ENCODE measurements at regions not wholly inside any gene's neighbourhood (a gene's known extent, or its start where the extent isn't known, plus 50 kb on each side); places are given as distances from the start of the nearest gene placed in this dataset.

GRCh38 chr5:143473481-143473880 is 70.0 kb upstream of the NR3C1 start:
- POLR2A ChIA-PET = interaction anchor here (0.5 to 0.6 kb wide), 2 partner anchors 185 to 736 kb away, joined by 3 to 6 read pairs; no protein-coding TSS in a partner anchor
- Histone ChIP-seq H3K4me1 (ENCODE audit: control insufficient read depth, insufficient read depth, low read length) (no peaks in the 10 kb centered on the region), H3K4me3 (ENCODE audit: low read depth in 2 of 2, low read length in 2 of 2) (no peak overlapping the region), H3K9me3 (ENCODE audit: control insufficient read depth, insufficient read depth, low read depth, low read length) (no peaks in the 10 kb centered on the region), H3K27ac (ENCODE audit: low read length) (no peak overlapping the region), H3K36me3 (ENCODE audit: control insufficient read depth, insufficient read depth, low read length) (no peaks in the 10 kb centered on the region), H3K27me3 (ENCODE audit: control insufficient read depth, insufficient read depth, low read length) (no peaks in the 10 kb centered on the region)
- ATAC-seq (no peak), DNase-seq (ENCODE audit: low read depth, low spot score) (no peak)
- no TSS peak for BruUV-seq (replicated peaks)
- TF ChIP-seq, protein P1, sequence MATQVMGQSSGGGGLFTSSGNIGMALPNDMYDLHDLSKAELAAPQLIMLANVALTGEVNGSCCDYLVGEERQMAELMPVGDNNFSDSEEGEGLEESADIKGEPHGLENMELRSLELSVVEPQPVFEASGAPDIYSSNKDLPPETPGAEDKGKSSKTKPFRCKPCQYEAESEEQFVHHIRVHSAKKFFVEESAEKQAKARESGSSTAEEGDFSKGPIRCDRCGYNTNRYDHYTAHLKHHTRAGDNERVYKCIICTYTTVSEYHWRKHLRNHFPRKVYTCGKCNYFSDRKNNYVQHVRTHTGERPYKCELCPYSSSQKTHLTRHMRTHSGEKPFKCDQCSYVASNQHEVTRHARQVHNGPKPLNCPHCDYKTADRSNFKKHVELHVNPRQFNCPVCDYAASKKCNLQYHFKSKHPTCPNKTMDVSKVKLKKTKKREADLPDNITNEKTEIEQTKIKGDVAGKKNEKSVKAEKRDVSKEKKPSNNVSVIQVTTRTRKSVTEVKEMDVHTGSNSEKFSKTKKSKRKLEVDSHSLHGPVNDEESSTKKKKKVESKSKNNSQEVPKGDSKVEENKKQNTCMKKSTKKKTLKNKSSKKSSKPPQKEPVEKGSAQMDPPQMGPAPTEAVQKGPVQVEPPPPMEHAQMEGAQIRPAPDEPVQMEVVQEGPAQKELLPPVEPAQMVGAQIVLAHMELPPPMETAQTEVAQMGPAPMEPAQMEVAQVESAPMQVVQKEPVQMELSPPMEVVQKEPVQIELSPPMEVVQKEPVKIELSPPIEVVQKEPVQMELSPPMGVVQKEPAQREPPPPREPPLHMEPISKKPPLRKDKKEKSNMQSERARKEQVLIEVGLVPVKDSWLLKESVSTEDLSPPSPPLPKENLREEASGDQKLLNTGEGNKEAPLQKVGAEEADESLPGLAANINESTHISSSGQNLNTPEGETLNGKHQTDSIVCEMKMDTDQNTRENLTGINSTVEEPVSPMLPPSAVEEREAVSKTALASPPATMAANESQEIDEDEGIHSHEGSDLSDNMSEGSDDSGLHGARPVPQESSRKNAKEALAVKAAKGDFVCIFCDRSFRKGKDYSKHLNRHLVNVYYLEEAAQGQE (IDR thresholded peaks at IDR 0.05; ENCODE audit: insufficient read depth in 1 of 2, low read depth in 2 of 2, low read length in 1 of 2) = no peak
- no peak for TF ChIP-seq TCF7L2 (IDR thresholded peaks at IDR 0.05; ENCODE audit: low read depth, low read length)
- intact Hi-C loops (cut with micrococcal nuclease; ENCODE audit: unreplicated experiment) = no loop called here
- in situ Hi-C loops (cut with HindIII; ENCODE audit: low pct_unique_long_range_greater_than_20kb, low sequenced_read_pairs) = no loop called here
- CTCF ChIA-PET = no interaction called here

GRCh38 chr5:143472576-143472975 is 69.1 kb upstream of the NR3C1 start:
- intact Hi-C loops (cut with micrococcal nuclease; ENCODE audit: unreplicated experiment) (no loop called here), in situ Hi-C loops (cut with HindIII; ENCODE audit: low pct_unique_long_range_greater_than_20kb, low sequenced_read_pairs) (no loop called here)
- ChIA-PET POLR2A (no interaction called here), CTCF (no interaction called here)
- no peaks in the 10 kb centered on the region for H3K36me3 ChIP-seq (ENCODE audit: control insufficient read depth, insufficient read depth, low read length)
- ATAC-seq (no peak), DNase-seq (ENCODE audit: low read depth, low spot score) (no peak)
- no peak overlapping the region for H3K4me3 ChIP-seq (ENCODE audit: low read depth in 2 of 2, low read length in 2 of 2)
- no peaks in the 10 kb centered on the region for H3K4me1 ChIP-seq (ENCODE audit: control insufficient read depth, insufficient read depth, low read length)
- BruUV-seq (replicated peaks) = no TSS peak
- H3K9me3 ChIP-seq (ENCODE audit: control insufficient read depth, insufficient read depth, low read depth, low read length) = no peaks in the 10 kb centered on the region
- TF ChIP-seq, protein P1 (IDR thresholded peaks at IDR 0.05; ENCODE audit: insufficient read depth in 1 of 2, low read depth in 2 of 2, low read length in 1 of 2) = no peak
- TF ChIP-seq, protein P2, sequence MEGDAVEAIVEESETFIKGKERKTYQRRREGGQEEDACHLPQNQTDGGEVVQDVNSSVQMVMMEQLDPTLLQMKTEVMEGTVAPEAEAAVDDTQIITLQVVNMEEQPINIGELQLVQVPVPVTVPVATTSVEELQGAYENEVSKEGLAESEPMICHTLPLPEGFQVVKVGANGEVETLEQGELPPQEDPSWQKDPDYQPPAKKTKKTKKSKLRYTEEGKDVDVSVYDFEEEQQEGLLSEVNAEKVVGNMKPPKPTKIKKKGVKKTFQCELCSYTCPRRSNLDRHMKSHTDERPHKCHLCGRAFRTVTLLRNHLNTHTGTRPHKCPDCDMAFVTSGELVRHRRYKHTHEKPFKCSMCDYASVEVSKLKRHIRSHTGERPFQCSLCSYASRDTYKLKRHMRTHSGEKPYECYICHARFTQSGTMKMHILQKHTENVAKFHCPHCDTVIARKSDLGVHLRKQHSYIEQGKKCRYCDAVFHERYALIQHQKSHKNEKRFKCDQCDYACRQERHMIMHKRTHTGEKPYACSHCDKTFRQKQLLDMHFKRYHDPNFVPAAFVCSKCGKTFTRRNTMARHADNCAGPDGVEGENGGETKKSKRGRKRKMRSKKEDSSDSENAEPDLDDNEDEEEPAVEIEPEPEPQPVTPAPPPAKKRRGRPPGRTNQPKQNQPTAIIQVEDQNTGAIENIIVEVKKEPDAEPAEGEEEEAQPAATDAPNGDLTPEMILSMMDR (IDR thresholded peaks at IDR 0.05) = no peak
- no peak for TF ChIP-seq POLR2AphosphoS5 (IDR thresholded peaks at IDR 0.05; ENCODE audit: low read depth, low read length)
- TF ChIP-seq SIN3A (IDR thresholded peaks at IDR 0.05; ENCODE audit: borderline replicate concordance, insufficient read depth, low read depth, low read length) = no peak
- TF ChIP-seq TCF7L2 (IDR thresholded peaks at IDR 0.05; ENCODE audit: low read depth, low read length) = no peak
- H3K27ac ChIP-seq (ENCODE audit: low read length) = no peak overlapping the region
- H3K27me3 ChIP-seq (ENCODE audit: control insufficient read depth, insufficient read depth, low read length) = no peaks in the 10 kb centered on the region
